ENCODE measurements at regions not wholly inside any gene's neighbourhood (a gene's known extent, or its start where the extent isn't known, plus 50 kb on each side); places are given as distances from the start of the nearest gene placed in this dataset.

GRCh38 chr1:223445402-223445801, 52.2 kb downstream of the CCDC185 start:
- Mint-ChIP-seq H3K9me3 (peaks cover 5% of the 10 kb centered on the region), H3K4me3 (no peak overlapping the region), H3K27me3 (no peaks in the 10 kb centered on the region), H3K36me3 (ENCODE audit: low read depth) (no peaks in the 10 kb centered on the region), H3K27ac (no peak overlapping the region), H3K4me1 (ENCODE audit: low read depth) (no peaks in the 10 kb centered on the region)
- ATAC-seq (ENCODE audit: poor library complexity) (no peak), DNase-seq (no peak)
- Histone ChIP-seq H3K27me3 (ENCODE audit: control insufficient read depth in 1 of 2, insufficient read depth in 2 of 2, low read length in 2 of 2) (peaks cover 0 to 5% of the 10 kb centered on the region in 2 experiments), H3K4me1 (ENCODE audit: insufficient read depth, low read length) (no peaks in the 10 kb centered on the region), H3K27ac (ENCODE audit: low read depth in 1 of 2, low read length in 2 of 2) (no peak overlapping the region), H3K9me3 (ENCODE audit: control insufficient read depth in 1 of 2, insufficient read depth in 1 of 2, low read length in 2 of 2) (peaks cover 21 to 24% of the 10 kb centered on the region in 2 experiments), H3K4me3 (ENCODE audit: low read length) (no peak overlapping the region), H3K36me3 (ENCODE audit: insufficient read depth, low read length) (no peaks in the 10 kb centered on the region)
- ChIA-PET CTCF (no interaction called here), POLR2A (no interaction called here)
- TF ChIP-seq CTCF (IDR thresholded peaks at IDR 0.05) = no peak
- intact Hi-C loops (cut with DNase I, micrococcal nuclease) = no loop called here

GRCh38 chr1:223453902-223454301, 60.7 kb downstream of the CCDC185 start:
- no peaks in the 10 kb centered on the region for H3K4me1 Mint-ChIP-seq (ENCODE audit: low read depth)
- no peaks in the 10 kb centered on the region for H3K9me3 Mint-ChIP-seq
- H3K27me3 Mint-ChIP-seq = no peaks in the 10 kb centered on the region
- H3K4me1 ChIP-seq (ENCODE audit: insufficient read depth, low read length) = no peaks in the 10 kb centered on the region
- H3K9me3 ChIP-seq (ENCODE audit: control insufficient read depth in 1 of 2, insufficient read depth in 1 of 2, low read length in 2 of 2) = no peaks in the 10 kb centered on the region
- no peak for TF ChIP-seq CTCF (IDR thresholded peaks at IDR 0.05)
- ATAC-seq (ENCODE audit: poor library complexity) (no peak), DNase-seq (no peak)
- H3K27ac Mint-ChIP-seq = no peak overlapping the region
- H3K27ac ChIP-seq (ENCODE audit: low read depth in 1 of 2, low read length in 2 of 2) = no peak overlapping the region
- no peaks in the 10 kb centered on the region for H3K36me3 ChIP-seq (ENCODE audit: insufficient read depth, low read length)
- ChIA-PET CTCF (no interaction called here), POLR2A (no interaction called here)
- H3K4me3 ChIP-seq (ENCODE audit: low read length) = no peak overlapping the region
- intact Hi-C loops (cut with DNase I, micrococcal nuclease) = no loop called here
- H3K4me3 Mint-ChIP-seq = no peak overlapping the region
- no peaks in the 10 kb centered on the region for H3K36me3 Mint-ChIP-seq (ENCODE audit: low read depth)
- H3K27me3 ChIP-seq (ENCODE audit: control insufficient read depth in 1 of 2, insufficient read depth in 2 of 2, low read length in 2 of 2) = no peaks in the 10 kb centered on the region

GRCh38 chr1:223454959-223455358, 61.7 kb downstream of the CCDC185 start:
- H3K27me3 ChIP-seq (ENCODE audit: control insufficient read depth in 1 of 2, insufficient read depth in 2 of 2, low read length in 2 of 2) = no peaks in the 10 kb centered on the region
- ChIA-PET POLR2A (no interaction called here), CTCF (no interaction called here)
- no peaks in the 10 kb centered on the region for H3K9me3 ChIP-seq (ENCODE audit: control insufficient read depth in 1 of 2, insufficient read depth in 1 of 2, low read length in 2 of 2)
- H3K27me3 Mint-ChIP-seq = no peaks in the 10 kb centered on the region
- H3K4me3 ChIP-seq (ENCODE audit: low read length) = no peak overlapping the region
- DNase-seq = no peak
- no peaks in the 10 kb centered on the region for H3K4me1 Mint-ChIP-seq (ENCODE audit: low read depth)
- no peak for TF ChIP-seq CTCF (IDR thresholded peaks at IDR 0.05)
- H3K27ac Mint-ChIP-seq = no peak overlapping the region
- intact Hi-C loops (cut with DNase I, micrococcal nuclease) = no loop called here
- ATAC-seq (ENCODE audit: poor library complexity) = no peak
- H3K4me3 Mint-ChIP-seq = no peak overlapping the region
- H3K27ac ChIP-seq (ENCODE audit: low read depth in 1 of 2, low read length in 2 of 2) = no peak overlapping the region
- no peaks in the 10 kb centered on the region for H3K36me3 Mint-ChIP-seq (ENCODE audit: low read depth)
- no peaks in the 10 kb centered on the region for H3K36me3 ChIP-seq (ENCODE audit: insufficient read depth, low read length)
- H3K4me1 ChIP-seq (ENCODE audit: insufficient read depth, low read length) = no peaks in the 10 kb centered on the region
- no peaks in the 10 kb centered on the region for H3K9me3 Mint-ChIP-seq
